Fibroblast of lung (primary cell): ENCODE measurements at regions not wholly inside any gene's neighbourhood (a gene's known extent, or its start where the extent isn't known, plus 50 kb on each side); places are given as distances from the start of the nearest gene placed in this dataset.

Source experiments
- CTCF ChIP-seq, 2 donors: IDR thresholded peaks in 1 of 2; conservative IDR thresholded peaks in 1 of 2; 1 replicate in 1 of 2; 2 replicates in 1 of 2; pipeline ENCODE4 v1.5.1; 2011 to 2012; ENCODE audit warnings: low read length in 2 of 2, control low read depth in 1 of 2, inconsistent platforms in 1 of 2, low read depth in 1 of 2, mild to moderate bottlenecking in 1 of 2
- EZH2 ChIP-seq: IDR thresholded peaks from 2 replicates; pipeline ENCODE4 v1.5.1; 2012; ENCODE audit warnings: low read length, control low read depth, mild to moderate bottlenecking; ENCODE audit errors: missing control alignments

GRCh38 chrX:40155589-40156469 lies 58.1 kb upstream of the BCOR start:
- no peak for TF ChIP-seq CTCF (conservative IDR thresholded peaks at IDR 0.05 in 1 of 2, IDR thresholded peaks at IDR 0.05 in 1 of 2; ENCODE audit: low read depth in 1 of 2, low read length in 2 of 2)
- TF ChIP-seq EZH2 = no peak
